ENCODE measurements at regions not wholly inside any gene's neighbourhood (a gene's known extent, or its start where the extent isn't known, plus 50 kb on each side); places are given as distances from the start of the nearest gene placed in this dataset.

DNA sequence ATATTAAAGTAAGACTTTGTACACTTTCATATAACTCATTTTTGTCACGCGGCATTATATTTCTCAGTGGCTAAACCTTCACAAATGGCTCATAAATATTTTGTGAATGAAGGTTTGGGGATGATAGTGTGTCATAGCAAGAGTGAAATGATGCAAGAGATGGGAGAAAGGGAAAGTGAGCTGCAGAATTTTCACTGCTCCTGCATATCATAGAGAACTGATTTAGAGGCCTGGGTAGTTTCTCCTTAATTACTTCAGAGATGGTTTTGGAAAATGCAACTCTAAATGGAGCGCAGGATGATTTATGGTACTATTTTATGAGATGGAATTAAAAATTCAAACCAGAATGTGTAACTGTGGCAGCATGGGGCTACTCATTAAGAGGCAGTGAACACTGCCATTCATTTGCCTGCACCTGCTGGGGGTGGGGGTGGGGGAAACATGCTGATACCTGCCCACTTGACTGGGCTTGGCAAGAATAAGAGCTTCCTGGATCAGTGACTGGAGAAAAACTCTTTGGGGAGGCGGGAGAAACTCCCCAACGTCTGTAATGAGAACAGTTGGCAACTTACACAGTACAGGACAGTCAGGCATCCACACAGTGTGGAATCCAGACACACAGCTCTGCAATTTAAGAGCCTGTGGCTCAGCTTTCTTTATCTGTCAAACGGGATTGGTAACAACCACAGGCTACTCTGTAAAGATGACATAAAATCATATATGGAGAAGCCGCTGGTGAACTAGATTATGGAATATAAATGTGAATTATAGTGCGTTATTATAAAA is 941.9 kb downstream of the SLC4A3 start:
- Mint-ChIP-seq H3K36me3 (ENCODE audit: low read depth) (no peaks in the 10 kb centered on the region), H3K4me3 (no peak overlapping the region), H3K9me3 (ENCODE audit: insufficient read depth) (no peaks in the 10 kb centered on the region), H3K27ac (no peak overlapping the region), H3K4me1 (ENCODE audit: low read depth) (no peaks in the 10 kb centered on the region), H3K27me3 (ENCODE audit: low read depth) (no peaks in the 10 kb centered on the region)
- CTCF ChIA-PET = no interaction called here
- ATAC-seq (no peak), DNase-seq (no peak)
- POLR2A ChIA-PET = no interaction called here

DNA sequence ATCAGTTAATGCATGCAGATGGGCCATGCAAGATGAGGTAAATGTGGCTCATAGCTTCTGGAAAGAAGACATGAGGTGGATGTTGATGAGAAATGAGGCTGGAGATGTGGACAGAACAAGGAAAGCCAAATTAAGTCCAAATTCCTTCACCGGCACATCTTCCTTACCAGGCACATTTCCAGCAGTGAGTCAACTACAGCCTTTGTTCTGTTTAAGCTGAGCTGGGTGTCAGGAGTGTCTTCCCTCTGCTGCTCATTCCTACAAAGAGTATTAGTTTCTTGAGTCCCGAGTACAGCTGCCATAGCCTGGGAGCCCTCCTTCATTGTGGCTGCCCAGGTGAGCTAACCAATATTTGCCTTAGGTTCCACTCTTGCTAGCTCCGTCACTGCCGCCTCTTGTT is 945.0 kb downstream of the SLC4A3 start:
- Mint-ChIP-seq H3K9me3 (ENCODE audit: insufficient read depth) (no peaks in the 10 kb centered on the region), H3K36me3 (ENCODE audit: low read depth) (no peaks in the 10 kb centered on the region), H3K27me3 (ENCODE audit: low read depth) (no peaks in the 10 kb centered on the region), H3K4me3 (no peak overlapping the region), H3K27ac (no peak overlapping the region), H3K4me1 (ENCODE audit: low read depth) (no peaks in the 10 kb centered on the region)
- CTCF ChIA-PET = no interaction called here
- DNase-seq (no peak), ATAC-seq (no peak)
- POLR2A ChIA-PET = no interaction called here

DNA sequence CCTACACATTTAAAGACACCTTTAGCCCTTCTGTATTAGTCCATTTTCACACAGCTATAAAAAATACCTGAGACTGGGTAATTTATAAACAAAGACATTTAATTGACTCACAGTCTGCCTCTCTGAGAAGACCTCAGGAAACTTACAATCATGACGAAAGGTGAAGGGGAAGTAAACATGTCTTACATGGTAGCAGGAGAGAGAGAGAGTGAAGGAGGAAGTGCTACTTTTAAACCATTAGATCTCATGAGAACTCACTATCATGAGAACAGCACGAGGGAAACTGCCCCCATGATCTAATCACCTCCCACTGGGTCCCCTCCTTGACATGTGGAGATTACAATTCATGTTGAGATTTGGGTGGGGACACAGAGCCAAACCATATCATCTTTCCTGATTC is 946.6 kb downstream of the SLC4A3 start:
- ATAC-seq = no peak
- CTCF ChIA-PET = no interaction called here
- H3K27me3 Mint-ChIP-seq (ENCODE audit: low read depth) = no peaks in the 10 kb centered on the region

DNA sequence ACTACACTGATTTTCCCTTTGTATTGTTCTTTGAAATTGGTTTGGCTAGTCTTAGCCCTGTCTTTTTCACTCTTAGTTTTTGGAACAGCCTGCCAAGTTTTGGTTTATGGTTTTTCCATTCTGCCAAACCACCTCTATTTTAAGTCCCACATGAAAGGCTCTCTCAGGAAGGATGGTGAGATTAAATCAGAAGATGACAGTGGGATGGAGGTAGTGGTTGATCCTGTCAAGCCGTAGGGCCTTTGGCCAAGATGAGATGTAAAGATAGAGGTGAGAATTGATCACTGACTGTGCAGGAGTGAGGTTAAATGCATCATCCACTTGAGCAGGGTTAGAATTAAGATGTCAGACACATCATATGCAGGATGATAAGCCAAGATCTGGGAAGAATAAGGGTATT is 948.5 kb downstream of the SLC4A3 start:
- Mint-ChIP-seq H3K4me3 (no peak overlapping the region), H3K4me1 (ENCODE audit: low read depth) (no peaks in the 10 kb centered on the region), H3K36me3 (ENCODE audit: low read depth) (no peaks in the 10 kb centered on the region), H3K27me3 (ENCODE audit: low read depth) (no peaks in the 10 kb centered on the region), H3K9me3 (ENCODE audit: insufficient read depth) (no peaks in the 10 kb centered on the region), H3K27ac (no peak overlapping the region)
- POLR2A ChIA-PET = no interaction called here
- CTCF ChIA-PET = no interaction called here
- DNase-seq = no peak
- no peak for ATAC-seq

More for the DNA sequence above, 946.6 kb downstream of the SLC4A3 start:
- POLR2A ChIA-PET = no interaction called here
- DNase-seq = no peak
- Mint-ChIP-seq H3K9me3 (ENCODE audit: insufficient read depth) (no peaks in the 10 kb centered on the region), H3K4me3 (no peak overlapping the region), H3K4me1 (ENCODE audit: low read depth) (no peaks in the 10 kb centered on the region), H3K36me3 (ENCODE audit: low read depth) (no peaks in the 10 kb centered on the region), H3K27ac (no peak overlapping the region)

DNA sequence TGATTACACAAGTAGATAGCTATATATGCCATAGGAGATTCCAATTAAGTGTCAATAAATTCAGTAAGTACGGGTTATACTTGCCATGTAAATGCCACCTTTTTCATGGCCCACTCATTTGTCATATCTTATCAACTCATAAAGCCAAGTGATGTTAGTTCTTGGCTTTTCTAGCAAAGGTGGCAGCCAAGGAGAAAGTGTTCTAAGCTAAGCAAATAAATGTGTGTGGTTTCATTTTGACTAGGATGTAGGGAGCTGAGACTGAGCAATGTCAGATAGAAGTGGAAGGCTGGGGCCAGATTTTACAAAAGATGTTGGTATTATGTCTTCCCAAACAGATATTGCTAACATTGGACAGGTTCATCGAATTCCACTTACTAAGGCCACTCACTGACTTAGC is 952.0 kb downstream of the SLC4A3 start:
- Mint-ChIP-seq H3K4me1 (ENCODE audit: low read depth) (no peaks in the 10 kb centered on the region), H3K27ac (no peak overlapping the region), H3K4me3 (no peak overlapping the region), H3K9me3 (ENCODE audit: insufficient read depth) (no peaks in the 10 kb centered on the region), H3K27me3 (ENCODE audit: low read depth) (no peaks in the 10 kb centered on the region), H3K36me3 (ENCODE audit: low read depth) (no peaks in the 10 kb centered on the region)
- ATAC-seq (no peak), DNase-seq (no peak)
- ChIA-PET POLR2A (no interaction called here), CTCF (no interaction called here)

- DNase-seq = no peak
- ATAC-seq = no peak
- POLR2A ChIA-PET = no interaction called here
- H3K4me3 Mint-ChIP-seq = no peak overlapping the region
- H3K27ac Mint-ChIP-seq = no peak overlapping the region
- no peaks in the 10 kb centered on the region for H3K9me3 Mint-ChIP-seq (ENCODE audit: insufficient read depth)
- no peaks in the 10 kb centered on the region for H3K4me1 Mint-ChIP-seq (ENCODE audit: low read depth)
- CTCF ChIA-PET = no interaction called here
- no peaks in the 10 kb centered on the region for H3K27me3 Mint-ChIP-seq (ENCODE audit: low read depth)
- H3K36me3 Mint-ChIP-seq (ENCODE audit: low read depth) = no peaks in the 10 kb centered on the region
Measured at GRCh38 chr2:220580113-220580512, 952.7 kb downstream of the SLC4A3 start.

GRCh38 chr2:220583725-220584124 is 956.3 kb downstream of the SLC4A3 start:
- no peak overlapping the region for H3K4me3 Mint-ChIP-seq
- H3K4me1 Mint-ChIP-seq (ENCODE audit: low read depth) = no peaks in the 10 kb centered on the region
- POLR2A ChIA-PET = no interaction called here
- H3K36me3 Mint-ChIP-seq (ENCODE audit: low read depth) = no peaks in the 10 kb centered on the region
- H3K9me3 Mint-ChIP-seq (ENCODE audit: insufficient read depth) = no peaks in the 10 kb centered on the region
- ATAC-seq (no peak), DNase-seq (no peak)
- H3K27ac Mint-ChIP-seq = no peak overlapping the region
- H3K27me3 Mint-ChIP-seq (ENCODE audit: low read depth) = no peaks in the 10 kb centered on the region
- CTCF ChIA-PET = no interaction called here

DNA sequence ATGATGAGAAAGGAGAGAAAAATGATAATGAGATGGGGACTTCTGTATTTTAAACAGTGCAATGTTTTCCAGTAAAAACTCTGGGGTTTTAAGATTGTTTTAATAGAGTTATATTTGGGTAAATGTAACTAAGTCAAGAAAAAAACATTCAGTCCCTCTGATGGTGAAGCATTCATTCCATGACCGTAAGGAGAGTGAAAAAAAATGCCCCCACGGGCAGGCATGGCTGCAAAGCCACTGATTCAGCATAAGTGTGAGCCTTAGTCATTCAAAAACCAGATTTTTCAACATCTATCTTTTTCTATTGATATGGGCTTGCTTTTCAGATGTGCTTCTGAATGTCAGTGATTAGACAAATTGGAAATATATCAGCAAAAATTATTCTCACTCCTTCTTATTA is 957.8 kb downstream of the SLC4A3 start:
- CTCF ChIA-PET = no interaction called here
- POLR2A ChIA-PET = no interaction called here
- no peaks in the 10 kb centered on the region for H3K9me3 Mint-ChIP-seq (ENCODE audit: insufficient read depth)
- no peak overlapping the region for H3K27ac Mint-ChIP-seq
- ATAC-seq (no peak), DNase-seq (no peak)
- H3K27me3 Mint-ChIP-seq (ENCODE audit: low read depth) = no peaks in the 10 kb centered on the region
- H3K4me1 Mint-ChIP-seq (ENCODE audit: low read depth) = no peaks in the 10 kb centered on the region
- H3K4me3 Mint-ChIP-seq = no peak overlapping the region
- H3K36me3 Mint-ChIP-seq (ENCODE audit: low read depth) = no peaks in the 10 kb centered on the region

DNA sequence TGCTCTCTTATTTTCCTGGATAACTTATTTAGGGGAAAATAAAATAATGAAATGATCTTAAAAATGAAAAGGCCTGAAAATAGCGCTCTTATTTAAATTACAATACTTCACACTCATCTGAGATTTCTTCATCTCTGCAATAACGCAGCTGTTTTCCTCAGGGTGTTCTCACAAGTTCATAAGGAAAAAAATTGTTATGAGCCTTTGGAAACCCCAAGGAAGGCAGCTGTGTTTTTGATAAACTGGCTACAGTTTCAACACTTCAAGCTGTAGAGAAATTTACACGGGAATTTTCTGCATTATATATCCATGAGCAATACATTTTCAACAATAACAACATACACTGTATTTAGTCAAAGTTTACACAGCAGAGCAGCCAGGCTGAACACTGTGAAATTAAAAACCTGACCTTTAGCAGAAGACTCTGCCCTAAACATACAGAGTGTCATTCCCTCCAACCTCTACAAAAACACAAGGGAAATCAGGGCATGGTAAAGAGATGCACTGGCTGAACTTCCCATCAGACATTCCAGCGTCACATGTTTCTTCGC is 959.6 kb downstream of the SLC4A3 start:
- H3K4me3 Mint-ChIP-seq = no peak overlapping the region
- no peaks in the 10 kb centered on the region for H3K36me3 Mint-ChIP-seq (ENCODE audit: low read depth)
- H3K9me3 Mint-ChIP-seq (ENCODE audit: insufficient read depth) = no peaks in the 10 kb centered on the region
- no peaks in the 10 kb centered on the region for H3K27me3 Mint-ChIP-seq (ENCODE audit: low read depth)
- ChIA-PET POLR2A (no interaction called here), CTCF (no interaction called here)
- DNase-seq = no peak
- no peaks in the 10 kb centered on the region for H3K4me1 Mint-ChIP-seq (ENCODE audit: low read depth)
- H3K27ac Mint-ChIP-seq = no peak overlapping the region
- ATAC-seq = no peak

- CTCF ChIA-PET = no interaction called here
- ATAC-seq = no peak
- H3K4me1 Mint-ChIP-seq (ENCODE audit: low read depth) = no peaks in the 10 kb centered on the region
Measured at GRCh38 chr2:220588148-220588547, 960.7 kb downstream of the SLC4A3 start.

GRCh38 chr2:220590476-220590875 is 963.0 kb downstream of the SLC4A3 start:
- POLR2A ChIA-PET = no interaction called here
- H3K36me3 Mint-ChIP-seq (ENCODE audit: low read depth) = no peaks in the 10 kb centered on the region

More at GRCh38 chr2:220588148-220588547, 960.7 kb downstream of the SLC4A3 start:
- POLR2A ChIA-PET = no interaction called here
- Mint-ChIP-seq H3K9me3 (ENCODE audit: insufficient read depth) (no peaks in the 10 kb centered on the region), H3K27ac (no peak overlapping the region), H3K27me3 (ENCODE audit: low read depth) (no peaks in the 10 kb centered on the region), H3K36me3 (ENCODE audit: low read depth) (no peaks in the 10 kb centered on the region), H3K4me3 (no peak overlapping the region)
- DNase-seq = no peak

GRCh38 chr2:220593526-220593925 is 966.1 kb downstream of the SLC4A3 start:
- ChIA-PET POLR2A (no interaction called here), CTCF (no interaction called here)
- DNase-seq (no peak), ATAC-seq (no peak)
- Mint-ChIP-seq H3K4me1 (ENCODE audit: low read depth) (no peaks in the 10 kb centered on the region), H3K36me3 (ENCODE audit: low read depth) (no peaks in the 10 kb centered on the region), H3K27ac (no peak overlapping the region), H3K27me3 (ENCODE audit: low read depth) (no peaks in the 10 kb centered on the region), H3K9me3 (ENCODE audit: insufficient read depth) (no peaks in the 10 kb centered on the region), H3K4me3 (no peak overlapping the region)

More at GRCh38 chr2:220590476-220590875, 963.0 kb downstream of the SLC4A3 start:
- no peak overlapping the region for H3K27ac Mint-ChIP-seq
- CTCF ChIA-PET = no interaction called here
- H3K4me3 Mint-ChIP-seq = no peak overlapping the region
- H3K9me3 Mint-ChIP-seq (ENCODE audit: insufficient read depth) = no peaks in the 10 kb centered on the region
- no peaks in the 10 kb centered on the region for H3K27me3 Mint-ChIP-seq (ENCODE audit: low read depth)
- ATAC-seq (no peak), DNase-seq (no peak)
- no peaks in the 10 kb centered on the region for H3K4me1 Mint-ChIP-seq (ENCODE audit: low read depth)

DNA sequence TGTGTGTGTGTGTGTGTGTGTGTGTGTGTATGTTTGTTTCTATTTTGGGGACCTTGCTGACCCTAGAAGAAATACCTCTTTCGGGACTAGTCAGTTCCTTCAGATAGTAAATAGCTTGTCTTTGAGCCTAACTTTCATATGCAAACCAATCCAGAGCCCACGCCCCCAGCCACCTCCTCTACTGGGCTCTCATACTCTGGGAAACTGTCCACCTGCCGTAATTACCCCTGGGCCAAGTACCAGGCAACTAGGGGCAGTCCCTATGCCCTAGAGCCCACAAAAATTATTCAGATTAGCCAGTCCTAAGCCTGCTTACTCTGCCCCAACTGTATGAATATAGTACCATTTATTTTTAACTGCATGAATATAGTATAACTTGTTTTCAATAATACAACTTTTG is 970.4 kb downstream of the EPHA4 start:
- no peaks in the 10 kb centered on the region for H3K27me3 Mint-ChIP-seq (ENCODE audit: low read depth)

More for the DNA sequence above, 970.4 kb downstream of the EPHA4 start:
- POLR2A ChIA-PET = no interaction called here
- no peaks in the 10 kb centered on the region for H3K9me3 Mint-ChIP-seq (ENCODE audit: insufficient read depth)
- ATAC-seq (no peak), DNase-seq (no peak)
- CTCF ChIA-PET = no interaction called here
- H3K4me1 Mint-ChIP-seq (ENCODE audit: low read depth) = no peaks in the 10 kb centered on the region
- H3K36me3 Mint-ChIP-seq (ENCODE audit: low read depth) = no peaks in the 10 kb centered on the region
- H3K27ac Mint-ChIP-seq = no peak overlapping the region
- H3K4me3 Mint-ChIP-seq = no peak overlapping the region
